DOHH2 (cell line): ENCODE measurements at regions not wholly inside any gene's neighbourhood (a gene's known extent, or its start where the extent isn't known, plus 50 kb on each side); places are given as distances from the start of the nearest gene placed in this dataset.

Experiments
- H3F3A ChIP-seq: fragments of 200-600 bp; sonication (generic), shearing (Covaris generic); 2 replicates; pipeline ENCODE4 v1.6.0; 2016; ENCODE audit warnings: antibody characterized with exemption, mild to moderate bottlenecking; ENCODE audit not compliant: control insufficient read depth, insufficient read depth
- H3K27ac ChIP-seq: fragments of 200-600 bp; sonication (generic); 2 replicates; pipeline ENCODE4 v1.5.1; 2014; ENCODE audit warnings: low read depth, mild to moderate bottlenecking, low read length, moderate library complexity
- H3K27me3 ChIP-seq: fragments of 200-600 bp; sonication (generic); 2 replicates; pipeline ENCODE4 v1.6.1; 2014; ENCODE audit warnings: mild to moderate bottlenecking, low read length, mixed read lengths; ENCODE audit not compliant: control insufficient read depth
- H3K36me3 ChIP-seq: fragments of 200-600 bp; sonication (generic); 2 replicates; pipeline ENCODE4 v1.6.1; 2014; ENCODE audit warnings: mild to moderate bottlenecking, low read length, moderate library complexity, mixed read lengths; ENCODE audit not compliant: control insufficient read depth
- H3K4me1 ChIP-seq: fragments of 200-600 bp; sonication (generic); 2 replicates; pipeline ENCODE4 v1.6.1; 2014; ENCODE audit warnings: mild to moderate bottlenecking, low read length, mixed read lengths; ENCODE audit not compliant: control insufficient read depth
- H3K4me2 ChIP-seq: fragments of 200-600 bp; sonication (generic); 2 replicates; pipeline ENCODE4 v1.6.0; 2014; ENCODE audit warnings: mild to moderate bottlenecking, low read length, moderate library complexity
- H3K4me3 ChIP-seq: fragments of 200-600 bp; sonication (generic); 2 replicates; pipeline ENCODE4 v1.5.1; 2014; ENCODE audit warnings: mild to moderate bottlenecking, low read length, mixed read lengths
- H3K79me2 ChIP-seq: fragments of 200-600 bp; sonication (generic); 2 replicates; pipeline ENCODE4 v1.6.1; 2014; ENCODE audit warnings: mild to moderate bottlenecking, low read length, mixed read lengths; ENCODE audit not compliant: control insufficient read depth
- H3K9me2 ChIP-seq: fragments of 200-600 bp; sonication (generic); replicated peaks from 2 replicates; pipeline ENCODE4 v1.6.1; 2014; ENCODE audit warnings: mild to moderate bottlenecking, low read length, mixed read lengths; ENCODE audit not compliant: control insufficient read depth
- H3K9me3 ChIP-seq: fragments of 200-600 bp; sonication (generic); 2 replicates; pipeline ENCODE4 v1.6.1; 2014; ENCODE audit warnings: antibody characterized with exemption, low read length, mixed read lengths; ENCODE audit not compliant: control insufficient read depth, insufficient read depth
- H4K20me1 ChIP-seq: fragments of 200-600 bp; sonication (generic); 2 replicates; pipeline ENCODE4 v1.6.0; 2014; ENCODE audit warnings: low read depth, mild to moderate bottlenecking, antibody characterized with exemption, low read length, moderate library complexity; ENCODE audit not compliant: control insufficient read depth, insufficient read depth
- EZH2phosphoT487 ChIP-seq: fragments of 200-600 bp; sonication (generic); IDR thresholded peaks from 2 replicates; pipeline ENCODE4 v1.6.1; 2017; ENCODE audit warnings: borderline replicate concordance, mild to moderate bottlenecking, antibody characterized with exemption, low read length, moderate library complexity, mixed read lengths
- TF ChIP-seq, protein P1 (sequence below): fragments of 200-600 bp; sonication (generic); IDR thresholded peaks from one replicate; pipeline ENCODE4 v1.5.1; 2014; ENCODE audit warnings: antibody characterized with exemption, mild to moderate bottlenecking, low read depth, low read length; ENCODE audit not compliant: poor library complexity, severe bottlenecking

DNA sequence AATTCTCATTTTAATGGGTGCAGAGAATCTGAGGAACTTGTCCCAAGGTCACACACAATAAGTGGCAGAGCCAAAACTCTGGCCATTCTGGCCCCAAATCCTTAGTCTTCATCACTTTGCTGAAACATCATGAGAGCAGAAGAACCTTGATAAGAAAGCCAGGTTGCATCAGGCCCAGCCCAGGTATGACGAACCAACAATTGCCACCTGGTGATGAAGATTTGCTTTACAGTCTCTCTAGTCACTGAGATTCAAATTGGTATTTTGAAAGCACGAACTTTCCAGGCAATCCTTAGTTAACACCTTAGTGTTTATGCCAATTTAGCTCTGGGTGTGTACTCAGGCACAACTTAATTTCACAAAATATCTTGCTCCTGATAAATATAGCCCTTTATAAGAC lies 502.7 kb upstream of the HTR2A start:
- Histone ChIP-seq H3K36me3 (no peaks in the 10 kb centered on the region), H3K4me1 (no peaks in the 10 kb centered on the region), H3F3A (no peaks in the 10 kb centered on the region), H3K79me2 (no peaks in the 10 kb centered on the region), H3K9me3 (no peaks in the 10 kb centered on the region), H3K9me2 (no peaks in the 10 kb centered on the region), H3K27ac (no peak overlapping the region), H3K27me3 (no peaks in the 10 kb centered on the region), H3K4me3 (no peak overlapping the region), H3K4me2 (no peak overlapping the region), H4K20me1 (no peaks in the 10 kb centered on the region)
- TF ChIP-seq, protein P1, sequence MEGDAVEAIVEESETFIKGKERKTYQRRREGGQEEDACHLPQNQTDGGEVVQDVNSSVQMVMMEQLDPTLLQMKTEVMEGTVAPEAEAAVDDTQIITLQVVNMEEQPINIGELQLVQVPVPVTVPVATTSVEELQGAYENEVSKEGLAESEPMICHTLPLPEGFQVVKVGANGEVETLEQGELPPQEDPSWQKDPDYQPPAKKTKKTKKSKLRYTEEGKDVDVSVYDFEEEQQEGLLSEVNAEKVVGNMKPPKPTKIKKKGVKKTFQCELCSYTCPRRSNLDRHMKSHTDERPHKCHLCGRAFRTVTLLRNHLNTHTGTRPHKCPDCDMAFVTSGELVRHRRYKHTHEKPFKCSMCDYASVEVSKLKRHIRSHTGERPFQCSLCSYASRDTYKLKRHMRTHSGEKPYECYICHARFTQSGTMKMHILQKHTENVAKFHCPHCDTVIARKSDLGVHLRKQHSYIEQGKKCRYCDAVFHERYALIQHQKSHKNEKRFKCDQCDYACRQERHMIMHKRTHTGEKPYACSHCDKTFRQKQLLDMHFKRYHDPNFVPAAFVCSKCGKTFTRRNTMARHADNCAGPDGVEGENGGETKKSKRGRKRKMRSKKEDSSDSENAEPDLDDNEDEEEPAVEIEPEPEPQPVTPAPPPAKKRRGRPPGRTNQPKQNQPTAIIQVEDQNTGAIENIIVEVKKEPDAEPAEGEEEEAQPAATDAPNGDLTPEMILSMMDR = no peak
- TF ChIP-seq EZH2phosphoT487 = no peak

DNA sequence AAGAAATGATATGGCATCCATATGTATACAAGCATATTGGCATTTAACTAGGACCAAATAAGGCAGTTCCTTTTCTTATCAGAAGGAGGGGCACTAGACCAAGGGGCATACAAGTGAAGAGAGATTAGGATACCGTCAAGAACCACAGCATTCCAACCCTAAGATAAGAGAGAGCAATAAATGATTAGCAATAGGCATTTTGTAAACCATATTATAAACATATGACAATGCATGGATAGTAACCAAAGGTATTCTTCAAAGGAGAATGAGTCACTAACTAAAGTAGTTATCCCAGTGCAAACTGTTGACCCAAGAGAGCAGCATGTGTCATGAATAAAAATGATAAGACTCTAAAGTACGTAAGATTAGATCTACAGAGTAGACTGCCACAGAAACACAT lies 500.9 kb upstream of the HTR2A start:
- no peaks in the 10 kb centered on the region for H3K79me2 ChIP-seq
- no peaks in the 10 kb centered on the region for H3K9me3 ChIP-seq
- no peak overlapping the region for H3K4me2 ChIP-seq
- no peaks in the 10 kb centered on the region for H3F3A ChIP-seq
- H4K20me1 ChIP-seq = no peaks in the 10 kb centered on the region
- H3K36me3 ChIP-seq = no peaks in the 10 kb centered on the region
- H3K4me1 ChIP-seq = no peaks in the 10 kb centered on the region
- no peak overlapping the region for H3K4me3 ChIP-seq
- H3K27ac ChIP-seq = no peak overlapping the region
- no peaks in the 10 kb centered on the region for H3K9me2 ChIP-seq
- no peaks in the 10 kb centered on the region for H3K27me3 ChIP-seq
- TF ChIP-seq EZH2phosphoT487 = no peak
- TF ChIP-seq, protein P1 = no peak

DNA sequence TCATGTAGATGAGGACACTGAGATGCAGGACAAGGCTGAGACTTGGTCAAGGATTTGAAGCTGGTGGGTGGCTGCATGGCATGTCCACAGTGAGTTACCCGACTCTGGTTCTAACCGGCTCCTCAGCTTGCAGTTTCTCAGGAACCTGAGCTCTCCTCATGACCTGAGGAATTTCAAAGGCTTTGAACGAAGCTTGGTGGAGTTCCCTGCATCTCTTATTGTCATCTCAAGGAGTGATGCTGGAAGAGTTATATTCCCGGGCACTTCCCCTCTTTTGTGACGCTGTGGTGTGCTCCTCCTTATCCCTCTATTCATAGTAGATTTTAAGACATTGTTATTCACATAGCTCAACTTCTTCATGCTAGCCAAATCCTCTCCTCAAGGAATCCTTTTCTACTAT lies 500.1 kb upstream of the HTR2A start:
- Histone ChIP-seq H3F3A (no peaks in the 10 kb centered on the region), H3K27ac (no peak overlapping the region), H3K36me3 (no peaks in the 10 kb centered on the region), H4K20me1 (no peaks in the 10 kb centered on the region), H3K4me3 (no peak overlapping the region), H3K4me1 (no peaks in the 10 kb centered on the region), H3K4me2 (no peak overlapping the region), H3K9me3 (no peaks in the 10 kb centered on the region), H3K9me2 (no peaks in the 10 kb centered on the region), H3K79me2 (no peaks in the 10 kb centered on the region), H3K27me3 (no peaks in the 10 kb centered on the region)
- TF ChIP-seq, protein P1 = no peak
- no peak for TF ChIP-seq EZH2phosphoT487

DNA sequence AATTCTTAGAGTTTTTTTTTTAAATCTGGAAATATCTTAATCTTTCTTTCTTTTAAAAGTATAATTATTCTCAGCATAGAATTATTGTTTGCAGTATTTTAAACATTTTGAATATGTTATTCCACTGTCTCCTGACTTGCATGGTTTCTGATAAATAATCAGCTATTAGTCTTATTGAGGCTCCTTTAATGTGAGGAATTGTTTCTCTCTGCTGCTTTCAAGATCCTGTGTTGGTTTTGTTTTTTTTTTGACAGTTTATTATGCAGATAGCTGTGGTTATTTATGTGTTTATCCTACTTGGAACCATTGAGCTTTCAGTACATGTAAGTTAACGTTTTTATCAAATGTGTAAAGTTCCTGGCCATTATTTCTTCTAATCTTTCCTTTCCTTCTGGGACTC lies 477.9 kb upstream of the HTR2A start:
- Histone ChIP-seq H3K4me3 (no peak overlapping the region), H3K79me2 (no peaks in the 10 kb centered on the region), H3K9me3 (no peaks in the 10 kb centered on the region), H3K27me3 (no peaks in the 10 kb centered on the region), H3K4me2 (no peak overlapping the region), H4K20me1 (no peaks in the 10 kb centered on the region), H3F3A (no peaks in the 10 kb centered on the region), H3K36me3 (no peaks in the 10 kb centered on the region), H3K9me2 (no peaks in the 10 kb centered on the region), H3K4me1 (no peaks in the 10 kb centered on the region), H3K27ac (no peak overlapping the region)
- no peak for TF ChIP-seq EZH2phosphoT487
- TF ChIP-seq, protein P1 = no peak
